ENCODE measurements at regions not wholly inside any gene's neighbourhood (a gene's known extent, or its start where the extent isn't known, plus 50 kb on each side); places are given as distances from the start of the nearest gene placed in this dataset.
A peak's percentile ranks its signal among the peaks of the same experiment; 100 is the strongest.

DNA sequence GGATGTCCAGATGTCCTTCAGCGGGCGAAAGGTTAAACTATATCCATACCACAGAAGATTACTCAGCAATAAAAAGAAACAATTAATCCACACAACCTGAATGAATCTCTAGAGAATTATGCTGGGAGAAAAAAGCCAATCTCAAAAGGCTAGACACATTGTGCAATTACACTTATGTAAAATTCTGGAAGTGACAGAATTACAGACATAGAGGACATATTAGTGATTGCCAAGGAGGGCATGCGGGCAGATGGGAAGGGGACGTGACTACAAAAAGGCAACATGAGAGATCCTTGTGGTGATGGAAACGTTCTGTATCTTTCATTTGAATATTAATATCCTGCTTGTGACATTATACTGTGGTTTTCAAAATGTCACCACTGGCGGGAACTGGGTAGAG is 103.5 kb upstream of the BMAL1 start:
- no TSS peak for BruUV-seq (replicated peaks)
- Histone ChIP-seq H2AFZ (ENCODE audit: low read length) (no peak overlapping the region), H3K9ac (ENCODE audit: low read length) (no peak overlapping the region), H3K9me3 (ENCODE audit: low read length) (no peaks in the 10 kb centered on the region), H3F3A (ENCODE audit: low read length, unreplicated experiment) (no peaks in the 10 kb centered on the region), H3K4me3 (ENCODE audit: low read length) (no peak overlapping the region), H3K27ac (ENCODE audit: low read length) (no peak overlapping the region), H3K4me1 (ENCODE audit: insufficient read depth, low read length) (no peaks in the 10 kb centered on the region), H3K36me3 (ENCODE audit: low read depth, low read length) (no peaks in the 10 kb centered on the region), H3K9me2 (replicated peaks; ENCODE audit: low read length) (no peaks in the 10 kb centered on the region), H3K27me3 (ENCODE audit: low read length) (no peaks in the 10 kb centered on the region), H4K20me1 (ENCODE audit: low read length) (no peaks in the 10 kb centered on the region), H3K4me2 (ENCODE audit: low read length) (no peak overlapping the region), H3K79me2 (ENCODE audit: low read length) (no peaks in the 10 kb centered on the region)
- ChIA-PET CTCF (interaction anchor here (0.6 kb wide), 1 partner anchor 9 kb away, joined by 3 read pairs; no protein-coding TSS in a partner anchor), POLR2A (ENCODE audit: unreplicated experiment) (no interaction called here)
- DNase-seq (no peak), ATAC-seq (no peak)
- intact Hi-C loops (cut with micrococcal nuclease): no loop called here
- no peak for TF ChIP-seq EZH2 (IDR thresholded peaks at IDR 0.05; ENCODE audit: low read length, unreplicated experiment)
- TF ChIP-seq, protein P1, sequence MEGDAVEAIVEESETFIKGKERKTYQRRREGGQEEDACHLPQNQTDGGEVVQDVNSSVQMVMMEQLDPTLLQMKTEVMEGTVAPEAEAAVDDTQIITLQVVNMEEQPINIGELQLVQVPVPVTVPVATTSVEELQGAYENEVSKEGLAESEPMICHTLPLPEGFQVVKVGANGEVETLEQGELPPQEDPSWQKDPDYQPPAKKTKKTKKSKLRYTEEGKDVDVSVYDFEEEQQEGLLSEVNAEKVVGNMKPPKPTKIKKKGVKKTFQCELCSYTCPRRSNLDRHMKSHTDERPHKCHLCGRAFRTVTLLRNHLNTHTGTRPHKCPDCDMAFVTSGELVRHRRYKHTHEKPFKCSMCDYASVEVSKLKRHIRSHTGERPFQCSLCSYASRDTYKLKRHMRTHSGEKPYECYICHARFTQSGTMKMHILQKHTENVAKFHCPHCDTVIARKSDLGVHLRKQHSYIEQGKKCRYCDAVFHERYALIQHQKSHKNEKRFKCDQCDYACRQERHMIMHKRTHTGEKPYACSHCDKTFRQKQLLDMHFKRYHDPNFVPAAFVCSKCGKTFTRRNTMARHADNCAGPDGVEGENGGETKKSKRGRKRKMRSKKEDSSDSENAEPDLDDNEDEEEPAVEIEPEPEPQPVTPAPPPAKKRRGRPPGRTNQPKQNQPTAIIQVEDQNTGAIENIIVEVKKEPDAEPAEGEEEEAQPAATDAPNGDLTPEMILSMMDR (conservative IDR thresholded peaks at IDR 0.05; ENCODE audit: low read depth, low read length): no peak
- no peak for TF ChIP-seq EZH2phosphoT487 (IDR thresholded peaks at IDR 0.05; ENCODE audit: borderline replicate concordance, low read length)

DNA sequence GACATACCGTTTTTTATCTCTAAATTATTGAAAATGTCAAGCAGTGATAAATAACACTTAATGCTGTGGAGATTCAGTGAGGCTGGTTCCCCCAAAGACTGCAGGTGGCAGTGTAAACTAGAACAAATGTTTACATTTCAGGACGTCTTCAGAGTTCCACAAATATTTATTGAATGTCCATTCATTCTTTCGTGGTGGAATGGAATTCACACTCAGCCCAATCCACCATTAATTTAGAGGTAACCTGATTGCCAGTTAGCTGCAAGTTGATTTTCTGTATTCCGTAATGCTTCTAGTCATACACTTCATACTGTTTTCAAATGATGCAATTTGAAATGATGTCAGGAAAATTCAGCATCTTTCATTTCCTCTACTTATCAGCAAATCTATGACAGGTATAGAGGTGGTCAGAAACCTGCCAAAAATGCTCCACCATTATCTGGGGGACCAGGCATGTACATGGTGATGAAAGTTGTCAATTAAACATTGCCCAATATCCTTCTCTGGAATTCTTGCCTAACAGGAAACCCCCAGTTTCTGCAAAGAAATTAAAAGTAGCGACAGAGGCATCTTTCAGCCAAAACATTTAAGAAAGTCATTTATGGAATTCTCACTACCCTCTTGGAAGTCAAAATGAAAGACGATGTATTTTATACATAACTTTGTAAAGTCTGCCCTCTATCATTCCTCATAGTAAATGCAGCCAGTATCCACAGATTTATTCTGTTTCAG is 94.3 kb upstream of the BMAL1 start:
- H2AFZ ChIP-seq (ENCODE audit: low read length): peak overlapping the region; percentile 50
- 0 out of 2 replicates have a peak, but pooled peaks cover 4% of the 10 kb centered on the region for H3K9me3 ChIP-seq (ENCODE audit: low read length)
- H3K4me2 ChIP-seq (ENCODE audit: low read length): peak overlapping the region; percentile 77
- peaks cover 3% of the 10 kb centered on the region; the same call in 1 of the 2 replicates for H3K4me1 ChIP-seq (ENCODE audit: insufficient read depth, low read length)
- ATAC-seq (peak; percentile 92), DNase-seq (peak; percentile 66)
- H4K20me1 ChIP-seq (ENCODE audit: low read length): no peaks in the 10 kb centered on the region
- no peak overlapping the region for H3K27ac ChIP-seq (ENCODE audit: low read length)
- no peaks in the 10 kb centered on the region for H3F3A ChIP-seq (ENCODE audit: low read length, unreplicated experiment)
- intact Hi-C loops (cut with micrococcal nuclease): loop anchor here (1.0 kb wide), 3 partner anchors 161 to 219 kb away; no protein-coding TSS in a partner anchor
- no peaks in the 10 kb centered on the region for H3K36me3 ChIP-seq (ENCODE audit: low read depth, low read length)
- H3K9me2 ChIP-seq (replicated peaks; ENCODE audit: low read length): no peaks in the 10 kb centered on the region
- H3K9ac ChIP-seq (ENCODE audit: low read length): no peak overlapping the region
- no peaks in the 10 kb centered on the region for H3K27me3 ChIP-seq (ENCODE audit: low read length)
- H3K79me2 ChIP-seq (ENCODE audit: low read length): no peaks in the 10 kb centered on the region
- peak overlapping the region; percentile 59 for H3K4me3 ChIP-seq (ENCODE audit: low read length)
- no TSS peak for BruUV-seq (replicated peaks)
- TF ChIP-seq EZH2phosphoT487 (IDR thresholded peaks at IDR 0.05; ENCODE audit: borderline replicate concordance, low read length): no peak
- TF ChIP-seq, protein P1 (conservative IDR thresholded peaks at IDR 0.05; ENCODE audit: low read depth, low read length): peak; percentile 61
- TF ChIP-seq EZH2 (IDR thresholded peaks at IDR 0.05; ENCODE audit: low read length, unreplicated experiment): no peak
- ChIA-PET POLR2A (ENCODE audit: unreplicated experiment) (no interaction called here), CTCF (interaction anchor here (0.6 to 1.3 kb wide), 3 partner anchors 10 to 220 kb away, joined by 3 to 5 read pairs (median 3); no protein-coding TSS in a partner anchor)

DNA sequence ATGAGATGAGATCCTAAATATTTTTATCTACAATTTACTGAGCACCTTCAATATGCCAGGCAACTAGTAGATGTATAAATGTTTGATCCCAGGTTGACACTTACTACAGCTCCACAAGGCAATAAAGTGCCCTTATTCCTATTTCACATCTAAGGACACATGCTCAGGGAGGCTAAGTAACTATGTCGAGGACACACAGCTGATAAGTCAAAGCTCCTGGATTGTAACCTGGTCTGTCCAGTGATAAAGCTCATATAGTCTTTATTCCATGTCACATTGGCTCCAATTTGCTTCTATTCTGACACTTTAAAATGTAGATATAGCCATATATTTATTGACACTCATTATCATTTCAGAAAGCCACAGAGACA is 93.8 kb upstream of the BMAL1 start:
- no TSS peak for BruUV-seq (replicated peaks)
- TF ChIP-seq, protein P1 (conservative IDR thresholded peaks at IDR 0.05; ENCODE audit: low read depth, low read length): no peak
- TF ChIP-seq EZH2phosphoT487 (IDR thresholded peaks at IDR 0.05; ENCODE audit: borderline replicate concordance, low read length) (no peak), EZH2 (IDR thresholded peaks at IDR 0.05; ENCODE audit: low read length, unreplicated experiment) (no peak)
- CTCF ChIA-PET: interaction anchor here (0.5 to 1.3 kb wide), 4 partner anchors 10 to 220 kb away, joined by 3 to 5 read pairs (median 4); no protein-coding TSS in a partner anchor
- peaks cover 3% of the 10 kb centered on the region; the same call in 1 of the 2 replicates for H3K4me1 ChIP-seq (ENCODE audit: insufficient read depth, low read length)
- POLR2A ChIA-PET (ENCODE audit: unreplicated experiment): no interaction called here
- H3K4me2 ChIP-seq (ENCODE audit: low read length): peak overlapping the region; percentile 77; the same call in 1 of the 2 replicates
- no peak overlapping the region for H3K4me3 ChIP-seq (ENCODE audit: low read length)
- ATAC-seq: no peak
- H3K9me3 ChIP-seq (ENCODE audit: low read length): 0 out of 2 replicates have a peak, but pooled peaks cover 4% of the 10 kb centered on the region
- no peaks in the 10 kb centered on the region for H4K20me1 ChIP-seq (ENCODE audit: low read length)
- H3K9ac ChIP-seq (ENCODE audit: low read length): no peak overlapping the region
- H3K36me3 ChIP-seq (ENCODE audit: low read depth, low read length): no peaks in the 10 kb centered on the region
- intact Hi-C loops (cut with micrococcal nuclease): loop anchor here (1.0 kb wide), 3 partner anchors 160 to 220 kb away; no protein-coding TSS in a partner anchor
- H3K27me3 ChIP-seq (ENCODE audit: low read length): no peaks in the 10 kb centered on the region
- H3F3A ChIP-seq (ENCODE audit: low read length, unreplicated experiment): no peaks in the 10 kb centered on the region
- H3K79me2 ChIP-seq (ENCODE audit: low read length): no peaks in the 10 kb centered on the region
- H2AFZ ChIP-seq (ENCODE audit: low read length): no peak overlapping the region
- H3K9me2 ChIP-seq (replicated peaks; ENCODE audit: low read length): no peaks in the 10 kb centered on the region
- no peak for DNase-seq
- no peak overlapping the region for H3K27ac ChIP-seq (ENCODE audit: low read length)

All from PC-3 (cell line).